GM12864 (cell line): ENCODE measurements at regions not wholly inside any gene's neighbourhood (a gene's known extent, or its start where the extent isn't known, plus 50 kb on each side); places are given as distances from the start of the nearest gene placed in this dataset.

Experiments used
- DNase-seq: peaks from one replicate; pipeline ENCODE4 v3.0.0-alpha.2; 2011; ENCODE audit warnings: low read depth
- H3K4me3 ChIP-seq: 2 replicates; pipeline ENCODE4 v1.5.1; 2011; ENCODE audit warnings: mild to moderate bottlenecking, low read depth, low read length, control low read depth
- CTCF ChIP-seq: IDR thresholded peaks from 2 replicates; pipeline ENCODE4 v1.5.1; 2011; ENCODE audit warnings: low read depth, mild to moderate bottlenecking, moderate library complexity, low read length, control low read depth, inconsistent platforms; ENCODE audit errors: missing control alignments

GRCh38 chr11:116648247-116649174 lies 124.3 kb downstream of the BUD13 start:
- no peak for TF ChIP-seq CTCF
- no peak for DNase-seq

GRCh38 chr11:116647305-116648080 lies 125.3 kb downstream of the BUD13 start:
- H3K4me3 ChIP-seq, result no peak overlapping the region
- no peak for TF ChIP-seq CTCF
- no peak for DNase-seq

More at GRCh38 chr11:116648247-116649174, 124.3 kb downstream of the BUD13 start:
- no peak overlapping the region for H3K4me3 ChIP-seq

GRCh38 chr11:116646191-116646590 lies 126.6 kb downstream of the BUD13 start:
- no peak for DNase-seq
- no peak overlapping the region for H3K4me3 ChIP-seq
- TF ChIP-seq CTCF, result no peak

GRCh38 chr11:116644941-116645305 lies 127.9 kb downstream of the BUD13 start:
- TF ChIP-seq CTCF, result no peak
- H3K4me3 ChIP-seq, result no peak overlapping the region
- no peak for DNase-seq

- no peak overlapping the region for H3K4me3 ChIP-seq
- no peak for TF ChIP-seq CTCF
- no peak for DNase-seq
Observed at GRCh38 chr11:116644201-116644940, 128.4 kb downstream of the BUD13 start.

- no peak for DNase-seq
- H3K4me3 ChIP-seq, result no peak overlapping the region
- no peak for TF ChIP-seq CTCF
Observed at GRCh38 chr11:116643521-116643920, 129.3 kb downstream of the BUD13 start.
